ENCODE measurements at regions not wholly inside any gene's neighbourhood (a gene's known extent, or its start where the extent isn't known, plus 50 kb on each side); places are given as distances from the start of the nearest gene placed in this dataset.

- H3K27ac ChIP-seq (ENCODE audit: insufficient read depth, low read length), result no peak overlapping the region
- H3K4me1 ChIP-seq (ENCODE audit: control insufficient read depth, extremely low read depth, insufficient read depth, low read length), result peaks cover 8% of the 10 kb centered on the region
- H3K9me3 ChIP-seq (ENCODE audit: control insufficient read depth, insufficient read depth, low read depth, low read length), result no peaks in the 10 kb centered on the region
- TF ChIP-seq, protein P1, sequence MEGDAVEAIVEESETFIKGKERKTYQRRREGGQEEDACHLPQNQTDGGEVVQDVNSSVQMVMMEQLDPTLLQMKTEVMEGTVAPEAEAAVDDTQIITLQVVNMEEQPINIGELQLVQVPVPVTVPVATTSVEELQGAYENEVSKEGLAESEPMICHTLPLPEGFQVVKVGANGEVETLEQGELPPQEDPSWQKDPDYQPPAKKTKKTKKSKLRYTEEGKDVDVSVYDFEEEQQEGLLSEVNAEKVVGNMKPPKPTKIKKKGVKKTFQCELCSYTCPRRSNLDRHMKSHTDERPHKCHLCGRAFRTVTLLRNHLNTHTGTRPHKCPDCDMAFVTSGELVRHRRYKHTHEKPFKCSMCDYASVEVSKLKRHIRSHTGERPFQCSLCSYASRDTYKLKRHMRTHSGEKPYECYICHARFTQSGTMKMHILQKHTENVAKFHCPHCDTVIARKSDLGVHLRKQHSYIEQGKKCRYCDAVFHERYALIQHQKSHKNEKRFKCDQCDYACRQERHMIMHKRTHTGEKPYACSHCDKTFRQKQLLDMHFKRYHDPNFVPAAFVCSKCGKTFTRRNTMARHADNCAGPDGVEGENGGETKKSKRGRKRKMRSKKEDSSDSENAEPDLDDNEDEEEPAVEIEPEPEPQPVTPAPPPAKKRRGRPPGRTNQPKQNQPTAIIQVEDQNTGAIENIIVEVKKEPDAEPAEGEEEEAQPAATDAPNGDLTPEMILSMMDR (conservative IDR thresholded peaks at IDR 0.05 in 1 of 2, IDR thresholded peaks at IDR 0.05 in 1 of 2; ENCODE audit: low read depth in 1 of 2, low read length in 2 of 2), result no peak
- TF ChIP-seq EZH2 (IDR thresholded peaks at IDR 0.05; ENCODE audit: low read length, missing control alignments), result no peak
- no peaks in the 10 kb centered on the region for H3K79me2 ChIP-seq (ENCODE audit: control insufficient read depth, insufficient read depth, low read length)
- H3K4me3 ChIP-seq (replicated peaks in 1 of 4; ENCODE audit: control extremely low read depth in 1 of 4, insufficient read depth in 1 of 4, low read depth in 3 of 4, low read length in 4 of 4), result no peak overlapping the region
- no peaks in the 10 kb centered on the region for H3K27me3 ChIP-seq (ENCODE audit: control insufficient read depth, insufficient read depth, low read length)
- H4K20me1 ChIP-seq (ENCODE audit: control insufficient read depth, extremely low read depth, insufficient read depth, low read length), result no peaks in the 10 kb centered on the region
- no peak overlapping the region for H3K9ac ChIP-seq (ENCODE audit: insufficient read depth, low read length)
- no peak for DNase-seq (ENCODE audit: low read depth in 2 of 2)
- H2AFZ ChIP-seq (ENCODE audit: low read length), result no peak overlapping the region
- H3K36me3 ChIP-seq (ENCODE audit: control insufficient read depth, insufficient read depth, low read length), result no peaks in the 10 kb centered on the region
- no peak overlapping the region for H3K4me2 ChIP-seq (ENCODE audit: extremely low read depth, insufficient read depth, low read length)
Measured at GRCh38 chr17:72301887-72302286, 181.1 kb downstream of the SOX9 start.

DNA sequence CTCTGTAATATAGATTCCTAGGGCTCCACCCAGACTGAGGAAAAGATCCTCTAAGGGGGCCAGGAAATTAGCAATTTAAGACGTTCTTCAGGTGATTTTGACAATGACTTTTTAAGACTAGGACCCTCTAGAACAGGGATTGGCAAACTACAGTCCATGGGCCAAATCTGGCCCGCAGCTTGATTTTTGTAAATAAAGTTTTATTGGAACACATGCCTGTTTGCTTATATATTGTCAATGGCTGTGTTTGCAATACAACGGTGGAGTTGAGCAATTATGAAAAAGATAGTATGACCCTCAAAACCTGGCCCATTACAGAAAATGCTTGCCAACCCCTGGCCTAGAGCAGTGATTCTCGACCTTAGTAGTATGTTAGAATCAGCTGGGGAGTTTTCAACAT, 181.9 kb downstream of the SOX9 start:
- H2AFZ ChIP-seq (ENCODE audit: low read length), result no peak overlapping the region
- no peak overlapping the region for H3K4me2 ChIP-seq (ENCODE audit: extremely low read depth, insufficient read depth, low read length)
- no peak overlapping the region for H3K9ac ChIP-seq (ENCODE audit: insufficient read depth, low read length)
- H3K27me3 ChIP-seq (ENCODE audit: control insufficient read depth, insufficient read depth, low read length), result no peaks in the 10 kb centered on the region
- no peaks in the 10 kb centered on the region for H3K79me2 ChIP-seq (ENCODE audit: control insufficient read depth, insufficient read depth, low read length)
- peaks cover 3% of the 10 kb centered on the region for H3K4me1 ChIP-seq (ENCODE audit: control insufficient read depth, extremely low read depth, insufficient read depth, low read length)
- H3K4me3 ChIP-seq (replicated peaks in 1 of 4; ENCODE audit: control extremely low read depth in 1 of 4, insufficient read depth in 1 of 4, low read depth in 3 of 4, low read length in 4 of 4), result no peak overlapping the region
- no peak for DNase-seq (ENCODE audit: low read depth in 2 of 2)
- no peaks in the 10 kb centered on the region for H3K9me3 ChIP-seq (ENCODE audit: control insufficient read depth, insufficient read depth, low read depth, low read length)
- TF ChIP-seq, protein P1 (conservative IDR thresholded peaks at IDR 0.05 in 1 of 2, IDR thresholded peaks at IDR 0.05 in 1 of 2; ENCODE audit: low read depth in 1 of 2, low read length in 2 of 2), result no peak
- TF ChIP-seq EZH2 (IDR thresholded peaks at IDR 0.05; ENCODE audit: low read length, missing control alignments), result no peak
- no peaks in the 10 kb centered on the region for H3K36me3 ChIP-seq (ENCODE audit: control insufficient read depth, insufficient read depth, low read length)
- no peak overlapping the region for H3K27ac ChIP-seq (ENCODE audit: insufficient read depth, low read length)
- no peaks in the 10 kb centered on the region for H4K20me1 ChIP-seq (ENCODE audit: control insufficient read depth, extremely low read depth, insufficient read depth, low read length)

- no peaks in the 10 kb centered on the region for H3K27me3 ChIP-seq (ENCODE audit: control insufficient read depth, insufficient read depth, low read length)
- no peaks in the 10 kb centered on the region for H3K4me1 ChIP-seq (ENCODE audit: control insufficient read depth, extremely low read depth, insufficient read depth, low read length)
- DNase-seq (ENCODE audit: low read depth in 2 of 2), result no peak
- no peak overlapping the region for H3K27ac ChIP-seq (ENCODE audit: insufficient read depth, low read length)
- H3K79me2 ChIP-seq (ENCODE audit: control insufficient read depth, insufficient read depth, low read length), result no peaks in the 10 kb centered on the region
- H4K20me1 ChIP-seq (ENCODE audit: control insufficient read depth, extremely low read depth, insufficient read depth, low read length), result no peaks in the 10 kb centered on the region
- TF ChIP-seq, protein P1 (conservative IDR thresholded peaks at IDR 0.05 in 1 of 2, IDR thresholded peaks at IDR 0.05 in 1 of 2; ENCODE audit: low read depth in 1 of 2, low read length in 2 of 2), result no peak
- TF ChIP-seq EZH2 (IDR thresholded peaks at IDR 0.05; ENCODE audit: low read length, missing control alignments), result no peak
- H3K4me2 ChIP-seq (ENCODE audit: extremely low read depth, insufficient read depth, low read length), result no peak overlapping the region
- no peak overlapping the region for H3K9ac ChIP-seq (ENCODE audit: insufficient read depth, low read length)
- no peaks in the 10 kb centered on the region for H3K36me3 ChIP-seq (ENCODE audit: control insufficient read depth, insufficient read depth, low read length)
- H3K4me3 ChIP-seq (replicated peaks in 1 of 4; ENCODE audit: control extremely low read depth in 1 of 4, insufficient read depth in 1 of 4, low read depth in 3 of 4, low read length in 4 of 4), result no peak overlapping the region
- no peaks in the 10 kb centered on the region for H3K9me3 ChIP-seq (ENCODE audit: control insufficient read depth, insufficient read depth, low read depth, low read length)
- no peak overlapping the region for H2AFZ ChIP-seq (ENCODE audit: low read length)
Measured at GRCh38 chr17:72303787-72304733, 183.2 kb downstream of the SOX9 start.

Measured in fibroblast of lung (primary cell).